DND-41 (cell line): ENCODE measurements at regions not wholly inside any gene's neighbourhood (a gene's known extent, or its start where the extent isn't known, plus 50 kb on each side); places are given as distances from the start of the nearest gene placed in this dataset.
"Not testable (repeated sequence)": the region's sequence is repeated elsewhere in the genome, so short reads cannot be mapped to it uniquely, and the experiment has no call there.

Experiments
- EZH2 ChIP-seq: IDR thresholded peaks from 3 replicates; pipeline ENCODE4 v1.6.1; 2012; ENCODE audit warnings: borderline replicate concordance, low read depth, mild to moderate bottlenecking, moderate library complexity, low read length, inconsistent platforms; ENCODE audit not compliant: severe bottlenecking
- TF ChIP-seq, protein P1 (sequence below): IDR thresholded peaks from 2 replicates; pipeline ENCODE4 v1.5.1; 2012; ENCODE audit warnings: borderline replicate concordance, low read length, moderate library complexity, mild to moderate bottlenecking; ENCODE audit not compliant: poor library complexity, severe bottlenecking; ENCODE audit errors: extremely low read depth

DNA sequence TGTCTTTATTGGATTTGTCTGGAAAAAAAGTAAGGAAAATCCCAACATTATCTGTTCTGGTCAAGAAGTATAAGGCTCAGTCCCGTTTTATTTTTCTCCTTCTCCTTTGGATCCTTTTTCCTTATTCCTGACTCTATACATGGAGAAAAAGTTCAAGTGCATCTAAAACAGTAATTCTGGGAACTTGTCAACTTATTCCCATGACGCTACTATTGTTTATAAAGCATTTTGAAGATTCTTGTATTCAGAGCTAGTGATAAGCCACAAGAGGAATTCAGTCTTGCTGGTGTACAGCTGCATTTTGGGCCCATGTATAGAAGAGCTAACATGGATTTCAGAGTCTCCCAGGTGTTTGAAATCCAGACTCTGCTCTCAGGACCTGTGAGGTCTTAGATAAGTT is 5278.1 kb upstream of the TPTE start:
- TF ChIP-seq EZH2: not testable (repeated sequence)
- TF ChIP-seq, protein P1, sequence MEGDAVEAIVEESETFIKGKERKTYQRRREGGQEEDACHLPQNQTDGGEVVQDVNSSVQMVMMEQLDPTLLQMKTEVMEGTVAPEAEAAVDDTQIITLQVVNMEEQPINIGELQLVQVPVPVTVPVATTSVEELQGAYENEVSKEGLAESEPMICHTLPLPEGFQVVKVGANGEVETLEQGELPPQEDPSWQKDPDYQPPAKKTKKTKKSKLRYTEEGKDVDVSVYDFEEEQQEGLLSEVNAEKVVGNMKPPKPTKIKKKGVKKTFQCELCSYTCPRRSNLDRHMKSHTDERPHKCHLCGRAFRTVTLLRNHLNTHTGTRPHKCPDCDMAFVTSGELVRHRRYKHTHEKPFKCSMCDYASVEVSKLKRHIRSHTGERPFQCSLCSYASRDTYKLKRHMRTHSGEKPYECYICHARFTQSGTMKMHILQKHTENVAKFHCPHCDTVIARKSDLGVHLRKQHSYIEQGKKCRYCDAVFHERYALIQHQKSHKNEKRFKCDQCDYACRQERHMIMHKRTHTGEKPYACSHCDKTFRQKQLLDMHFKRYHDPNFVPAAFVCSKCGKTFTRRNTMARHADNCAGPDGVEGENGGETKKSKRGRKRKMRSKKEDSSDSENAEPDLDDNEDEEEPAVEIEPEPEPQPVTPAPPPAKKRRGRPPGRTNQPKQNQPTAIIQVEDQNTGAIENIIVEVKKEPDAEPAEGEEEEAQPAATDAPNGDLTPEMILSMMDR: not testable (repeated sequence)
